ENCODE measurements at regions not wholly inside any gene's neighbourhood (a gene's known extent, or its start where the extent isn't known, plus 50 kb on each side); places are given as distances from the start of the nearest gene placed in this dataset.

GRCh38 chrX:82087699-82088098, 885.8 kb downstream of the SH3BGRL start:
- peak; percentile 2 for DNase-seq

- DNase-seq = no peak
Observed at GRCh38 chrX:82092307-82092706, 890.4 kb downstream of the SH3BGRL start.

GRCh38 chrX:82125103-82125502, 923.2 kb downstream of the SH3BGRL start:
- DNase-seq = no peak

GRCh38 chrX:82127228-82128123, 925.6 kb downstream of the SH3BGRL start:
- no peak for DNase-seq

- no peak for DNase-seq
Observed at GRCh38 chrX:82134378-82134777, 932.5 kb downstream of the SH3BGRL start.

GRCh38 chrX:82141942-82142341, 940.0 kb downstream of the SH3BGRL start:
- DNase-seq = no peak

- DNase-seq = no peak
Observed at GRCh38 chrX:82161195-82161594, 959.3 kb downstream of the SH3BGRL start.

- no peak for DNase-seq
Observed at GRCh38 chrX:82163701-82164100, 961.8 kb downstream of the SH3BGRL start.

GRCh38 chrX:82196866-82197265, 995.0 kb downstream of the SH3BGRL start:
- no peak for DNase-seq

- DNase-seq = peak; percentile 8
Observed at GRCh38 chrX:82208975-82209374, 1007.1 kb downstream of the SH3BGRL start.

- peak; percentile 3 for DNase-seq
Observed at GRCh38 chrX:82218361-82218760, 1016.5 kb downstream of the SH3BGRL start.

GRCh38 chrX:82219129-82219528, 1017.2 kb downstream of the SH3BGRL start:
- DNase-seq = no peak

GRCh38 chrX:82224961-82225360, 1023.1 kb downstream of the SH3BGRL start:
- no peak for DNase-seq

GRCh38 chrX:82230013-82230412, 1028.1 kb downstream of the SH3BGRL start:
- DNase-seq = no peak

- no peak for DNase-seq
Observed at GRCh38 chrX:82232679-82233078, 1030.8 kb downstream of the SH3BGRL start.

- DNase-seq = no peak
Observed at GRCh38 chrX:82237328-82237727, 1035.4 kb downstream of the SH3BGRL start.
